Thyroid gland (tissue), 4 donors: ENCODE measurements at regions not wholly inside any gene's neighbourhood (a gene's known extent, or its start where the extent isn't known, plus 50 kb on each side); places are given as distances from the start of the nearest gene placed in this dataset.

ENCODE experiments used
- DNase-seq, 2 donors: peaks; one replicate each; pipeline ENCODE4 v3.0.0-alpha.2; 2019
- H3K27ac ChIP-seq, 3 donors: fragments of 200-600 bp; sonication (generic); 1 replicate in 2 of 3; 2 replicates in 1 of 3; pipeline ENCODE4 v1.5.1; 2016 to 2019; ENCODE audit warnings: mild to moderate bottlenecking in 1 of 3, moderate library complexity in 1 of 3
- H3K27me3 ChIP-seq: fragments of 200-600 bp; sonication (generic); one replicate; pipeline ENCODE4 v1.5.1; 2019
- H3K36me3 ChIP-seq, 2 donors: fragments of 200-600 bp; sonication (generic); one replicate each; pipeline ENCODE4 v1.5.1; 2016 to 2019
- H3K4me1 ChIP-seq, 2 donors: fragments of 200-600 bp; sonication (generic); one replicate each; pipeline ENCODE4 v1.5.1; 2017 to 2019
- H3K4me3 ChIP-seq, 3 donors: fragments of 200-600 bp; sonication (generic); replicated peaks in 1 of 3; 1 replicate in 2 of 3; 2 replicates in 1 of 3; pipeline ENCODE4 v1.5.1; 2016; ENCODE audit warnings: mild to moderate bottlenecking in 1 of 3
- H3K9me3 ChIP-seq: fragments of 200-600 bp; sonication (generic); one replicate; pipeline ENCODE4 v1.5.1; 2017
- POLR2A ChIP-seq, 2 donors: fragments of 450-650 bp; IDR thresholded peaks; one replicate each; pipeline ENCODE4 v1.6.1; 2017; ENCODE audit warnings: antibody characterized with exemption in 2 of 2, mild to moderate bottlenecking in 2 of 2, moderate library complexity in 1 of 2
- WGBS, 2 donors: methylation state at CpG; one replicate each; pipeline ENCODE4 v1.1.5; 2017; 5-methylcytosine and 5-hydroxymethylcytosine counted together
- intact Hi-C: fragments of 100-400 bp; cut with DNase I; formaldehyde crosslinking; loops from one replicate; pipeline ENCODE4 v1.15.1; 2023
- TF ChIP-seq, protein P1 (sequence below), 6 experiments: fragments of 200-600 bp in 3 of 6; fragments of 450-650 bp in 3 of 6; sonication (generic) in 3 of 6; IDR thresholded peaks; one replicate each; pipeline ENCODE4 v1.5.1; 2016 to 2019; ENCODE audit warnings: antibody characterized with exemption in 6 of 6, mild to moderate bottlenecking in 2 of 6, inconsistent platforms in 1 of 6, moderate library complexity in 1 of 6

DNA sequence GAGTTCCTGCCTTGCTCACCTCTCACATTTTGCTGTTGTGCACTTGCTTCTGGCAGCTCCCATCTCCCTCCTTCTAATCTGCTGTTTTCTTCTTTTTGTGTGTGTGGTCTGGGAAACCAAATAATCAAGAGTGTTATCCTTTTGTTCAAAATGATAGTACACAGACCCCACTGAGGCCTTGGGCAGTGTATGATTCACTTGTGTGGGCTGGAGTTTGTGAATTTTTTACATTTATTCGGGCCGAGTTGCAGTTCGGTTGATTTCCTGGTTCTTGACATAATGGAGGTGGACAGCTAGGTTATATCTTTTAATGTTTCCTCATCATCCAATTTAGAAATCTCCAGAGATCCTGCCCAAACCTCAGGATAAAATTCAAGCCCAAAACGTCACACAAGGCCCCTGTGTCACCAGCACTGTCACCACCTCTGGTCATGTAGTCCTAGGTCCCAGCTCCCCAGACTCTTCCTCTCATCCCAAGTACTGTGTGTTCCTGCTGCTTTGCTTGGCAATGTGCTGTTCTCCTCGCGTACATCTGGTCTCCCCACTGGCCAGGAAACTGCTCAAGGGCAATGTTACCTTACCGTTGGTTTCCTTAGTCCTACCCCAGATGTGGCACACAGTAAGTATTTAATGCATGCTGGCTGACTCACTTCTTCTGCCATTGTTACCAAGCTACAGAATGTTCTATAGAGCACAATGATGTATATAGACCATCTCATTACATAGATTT lies 55.7 kb upstream of the PHACTR2 start:
- 89 to 93% methylated on average over 7 of the region's 7 CpGs for WGBS, 2 donors
- Histone ChIP-seq H3K27ac (no peak overlapping the region), H3K4me3 (no peak overlapping the region), H3K27me3 (no peaks in the 10 kb centered on the region), H3K36me3 (no peaks in the 10 kb centered on the region), H3K4me1 (no peaks in the 10 kb centered on the region), H3K9me3 (no peaks in the 10 kb centered on the region)
- DNase-seq: no peak
- TF ChIP-seq POLR2A (IDR thresholded peaks at IDR 0.05): no peak
- TF ChIP-seq, protein P1, sequence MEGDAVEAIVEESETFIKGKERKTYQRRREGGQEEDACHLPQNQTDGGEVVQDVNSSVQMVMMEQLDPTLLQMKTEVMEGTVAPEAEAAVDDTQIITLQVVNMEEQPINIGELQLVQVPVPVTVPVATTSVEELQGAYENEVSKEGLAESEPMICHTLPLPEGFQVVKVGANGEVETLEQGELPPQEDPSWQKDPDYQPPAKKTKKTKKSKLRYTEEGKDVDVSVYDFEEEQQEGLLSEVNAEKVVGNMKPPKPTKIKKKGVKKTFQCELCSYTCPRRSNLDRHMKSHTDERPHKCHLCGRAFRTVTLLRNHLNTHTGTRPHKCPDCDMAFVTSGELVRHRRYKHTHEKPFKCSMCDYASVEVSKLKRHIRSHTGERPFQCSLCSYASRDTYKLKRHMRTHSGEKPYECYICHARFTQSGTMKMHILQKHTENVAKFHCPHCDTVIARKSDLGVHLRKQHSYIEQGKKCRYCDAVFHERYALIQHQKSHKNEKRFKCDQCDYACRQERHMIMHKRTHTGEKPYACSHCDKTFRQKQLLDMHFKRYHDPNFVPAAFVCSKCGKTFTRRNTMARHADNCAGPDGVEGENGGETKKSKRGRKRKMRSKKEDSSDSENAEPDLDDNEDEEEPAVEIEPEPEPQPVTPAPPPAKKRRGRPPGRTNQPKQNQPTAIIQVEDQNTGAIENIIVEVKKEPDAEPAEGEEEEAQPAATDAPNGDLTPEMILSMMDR (IDR thresholded peaks at IDR 0.05): no peak
- intact Hi-C loops: no loop called here

DNA sequence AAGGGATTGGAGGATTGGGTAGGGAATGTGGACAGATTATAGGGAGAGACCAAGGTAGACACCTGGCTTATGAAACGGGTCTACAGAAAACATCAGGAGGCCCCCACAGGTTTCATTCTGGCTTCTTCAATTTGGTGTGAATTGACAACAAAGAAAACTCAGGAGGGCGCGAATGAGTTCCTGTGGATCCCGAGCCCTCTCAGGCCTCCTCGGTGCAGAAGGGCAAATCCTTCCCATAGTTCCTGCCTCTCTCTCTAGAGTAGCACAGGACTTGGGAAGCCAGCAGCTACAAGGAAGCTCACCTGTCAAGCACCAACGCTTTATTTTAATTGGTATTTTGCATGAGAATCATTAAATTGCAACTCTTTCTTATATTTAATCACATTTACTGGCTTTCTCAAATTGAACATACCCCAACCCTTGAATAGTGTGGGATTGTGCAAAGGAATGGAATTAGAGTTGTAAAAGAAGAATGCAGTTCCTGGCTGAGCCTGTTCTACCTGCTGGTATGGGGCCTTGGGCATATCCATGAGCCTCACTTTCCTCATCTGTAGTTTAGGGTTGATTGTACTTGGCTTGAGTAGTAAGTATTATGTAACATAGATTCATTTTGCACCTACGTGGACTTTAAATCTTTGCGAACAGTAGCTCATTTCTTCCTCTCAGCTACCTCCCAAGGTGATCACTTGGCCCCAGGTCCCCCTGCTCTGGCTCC lies 56.4 kb upstream of the PHACTR2 start:
- Histone ChIP-seq H3K36me3 (no peaks in the 10 kb centered on the region), H3K4me3 (no peak overlapping the region), H3K9me3 (no peaks in the 10 kb centered on the region), H3K27ac (no peak overlapping the region), H3K27me3 (no peaks in the 10 kb centered on the region), H3K4me1 (no peaks in the 10 kb centered on the region)
- no peak for DNase-seq
- intact Hi-C loops: no loop called here
- no peak for TF ChIP-seq POLR2A (IDR thresholded peaks at IDR 0.05)
- TF ChIP-seq, protein P1 (IDR thresholded peaks at IDR 0.05): no peak
- WGBS, 2 donors: 94% methylated on average over 8 of the region's 8 CpGs

DNA sequence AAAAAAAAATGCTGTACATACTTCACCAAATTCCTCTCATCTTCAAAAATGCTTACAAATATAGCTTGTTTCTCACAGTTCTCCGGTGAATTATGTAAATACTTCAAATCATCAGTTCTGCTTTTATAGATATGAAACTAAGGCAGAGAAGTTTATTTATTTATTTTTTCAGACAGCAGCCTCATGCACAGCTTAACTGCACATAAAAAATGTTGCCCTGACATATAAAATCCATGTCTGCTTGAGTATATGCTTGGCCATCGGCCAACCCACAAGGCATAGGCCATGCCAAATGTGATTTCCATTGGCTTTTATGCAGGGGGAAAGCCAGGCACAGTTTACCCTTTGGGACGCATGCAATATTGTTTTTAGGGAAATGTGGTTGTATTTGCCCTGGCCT lies 57.3 kb upstream of the PHACTR2 start:
- no peak overlapping the region for H3K27ac ChIP-seq

DNA sequence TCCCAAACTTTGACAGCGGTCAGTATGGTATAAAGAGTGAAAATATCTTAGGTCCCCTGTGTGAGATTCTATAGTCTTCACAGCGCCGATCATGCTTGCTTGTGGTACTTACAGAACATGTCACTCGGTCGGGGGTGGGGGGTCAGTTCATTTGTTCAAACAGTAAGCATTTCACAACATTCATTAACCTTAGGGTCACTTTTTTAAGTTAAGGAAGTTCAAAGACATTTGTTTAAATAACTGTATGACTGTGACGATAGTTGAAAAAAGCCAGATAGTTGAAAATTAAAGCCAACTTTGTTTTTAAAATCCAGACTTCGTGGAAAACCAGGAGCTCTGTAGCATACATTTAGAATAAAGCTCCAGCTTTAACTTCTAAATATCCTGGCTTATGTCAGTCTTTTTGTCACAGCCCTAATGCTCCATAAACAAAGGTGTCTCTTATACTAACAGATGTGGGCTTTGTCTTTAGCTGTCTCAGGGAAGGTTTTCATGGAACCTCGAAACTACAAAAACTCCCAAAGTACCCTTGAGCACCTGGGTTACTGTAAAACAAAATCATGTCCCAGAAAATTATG lies 57.9 kb upstream of the PHACTR2 start:
- Histone ChIP-seq H3K36me3 (no peaks in the 10 kb centered on the region), H3K4me3 (no peak overlapping the region), H3K27me3 (no peaks in the 10 kb centered on the region), H3K9me3 (no peaks in the 10 kb centered on the region), H3K4me1 (no peaks in the 10 kb centered on the region), H3K27ac (no peak overlapping the region)
- DNase-seq: no peak
- intact Hi-C loops: no loop called here
- WGBS, 2 donors: 72 to 75% methylated on average over 8 of the region's 8 CpGs
- TF ChIP-seq, protein P1 (IDR thresholded peaks at IDR 0.05): no peak
- TF ChIP-seq POLR2A (IDR thresholded peaks at IDR 0.05): no peak

More for the DNA sequence above, 57.3 kb upstream of the PHACTR2 start:
- intact Hi-C loops: no loop called here
- no peaks in the 10 kb centered on the region for H3K27me3 ChIP-seq
- H3K36me3 ChIP-seq: no peaks in the 10 kb centered on the region
- TF ChIP-seq, protein P1 (IDR thresholded peaks at IDR 0.05): no peak
- no peak for TF ChIP-seq POLR2A (IDR thresholded peaks at IDR 0.05)
- H3K4me3 ChIP-seq: no peak overlapping the region
- no peak for DNase-seq
- H3K9me3 ChIP-seq: no peaks in the 10 kb centered on the region
- WGBS, 2 donors: 75 to 79% methylated on average over 3 of the region's 3 CpGs
- no peaks in the 10 kb centered on the region for H3K4me1 ChIP-seq

- Histone ChIP-seq H3K27ac (no peak overlapping the region), H3K4me1 (no peaks in the 10 kb centered on the region), H3K4me3 (no peak overlapping the region), H3K9me3 (no peaks in the 10 kb centered on the region), H3K27me3 (no peaks in the 10 kb centered on the region), H3K36me3 (no peaks in the 10 kb centered on the region)
- WGBS, 2 donors: 73 to 74% methylated on average over 7 of the region's 7 CpGs
- no peak for DNase-seq
- intact Hi-C loops: no loop called here
- TF ChIP-seq, protein P1 (IDR thresholded peaks at IDR 0.05): no peak
- no peak for TF ChIP-seq POLR2A (IDR thresholded peaks at IDR 0.05)
Observed at GRCh38 chr6:143616741-143617140, 61.0 kb upstream of the PHACTR2 start.
